GM19328 (cell line): ENCODE measurements at regions not wholly inside any gene's neighbourhood (a gene's known extent, or its start where the extent isn't known, plus 50 kb on each side); places are given as distances from the start of the nearest gene placed in this dataset.
A peak's percentile ranks its signal among the peaks of the same experiment; 100 is the strongest.

Experiments used
- ATAC-seq: cut with Tn5 transposase; IDR thresholded peaks from one replicate; pipeline ENCODE4 v1.9.1; 2021; ENCODE audit warnings: mild to moderate bottlenecking, moderate library complexity; ENCODE audit not compliant: unreplicated experiment

- ATAC-seq, result no peak
Observed at GRCh38 chr1:184919892-184920291, 54.4 kb downstream of the NIBAN1 start.

- ATAC-seq, result no peak
Observed at GRCh38 chr1:184915463-184916090, 58.7 kb downstream of the NIBAN1 start.

GRCh38 chr1:184914149-184914548 is 60.2 kb downstream of the NIBAN1 start:
- ATAC-seq, result no peak

- ATAC-seq, result no peak
Observed at GRCh38 chr1:184912392-184912791, 61.9 kb downstream of the NIBAN1 start.

- ATAC-seq, result no peak
Observed at GRCh38 chr1:184911830-184912229, 62.5 kb downstream of the NIBAN1 start.

- ATAC-seq, result no peak
Observed at GRCh38 chr1:184911103-184911745, 63.1 kb downstream of the NIBAN1 start.

- ATAC-seq, result no peak
Observed at GRCh38 chr1:184910691-184911091, 63.6 kb downstream of the NIBAN1 start.

GRCh38 chr1:184910005-184910404 is 64.3 kb downstream of the NIBAN1 start:
- ATAC-seq, result no peak

- no peak for ATAC-seq
Observed at GRCh38 chr1:184909019-184909418, 65.3 kb downstream of the NIBAN1 start.

- ATAC-seq, result no peak
Observed at GRCh38 chr1:184908506-184908905, 65.8 kb downstream of the NIBAN1 start.

GRCh38 chr1:184907500-184907899 is 66.8 kb downstream of the NIBAN1 start:
- ATAC-seq, result no peak

- ATAC-seq, result no peak
Observed at GRCh38 chr1:184906761-184907160, 67.5 kb downstream of the NIBAN1 start.

GRCh38 chr1:184905601-184906322 is 68.5 kb downstream of the NIBAN1 start:
- ATAC-seq, result no peak

GRCh38 chr1:184903111-184903692 is 71.1 kb downstream of the NIBAN1 start:
- no peak for ATAC-seq

GRCh38 chr1:184900507-184900906 is 73.8 kb downstream of the NIBAN1 start:
- ATAC-seq, result no peak

GRCh38 chr1:184896000-184896399 is 78.3 kb downstream of the NIBAN1 start:
- ATAC-seq, result no peak

- ATAC-seq, result no peak
Observed at GRCh38 chr1:184895086-184895485, 79.2 kb downstream of the NIBAN1 start.

GRCh38 chr1:184893695-184894094 is 80.6 kb downstream of the NIBAN1 start:
- no peak for ATAC-seq

- peak; percentile 57 for ATAC-seq
Observed at GRCh38 chr1:184892116-184892515, 82.2 kb downstream of the NIBAN1 start.

GRCh38 chr1:184891440-184891839 is 82.9 kb downstream of the NIBAN1 start:
- no peak for ATAC-seq

GRCh38 chr1:184890539-184890973 is 83.8 kb downstream of the NIBAN1 start:
- no peak for ATAC-seq

- ATAC-seq, result no peak
Observed at GRCh38 chr1:184889902-184890301, 84.4 kb downstream of the NIBAN1 start.
